NCI-H2196 (cell line): ENCODE measurements at regions not wholly inside any gene's neighbourhood (a gene's known extent, or its start where the extent isn't known, plus 50 kb on each side); places are given as distances from the start of the nearest gene placed in this dataset.
"Not testable (repeated sequence)": the region's sequence is repeated elsewhere in the genome, so short reads cannot be mapped to it uniquely, and the experiment has no call there.

Source experiments
- DNase-seq: peaks from one replicate; lab custom pipeline; 2025; ENCODE audit not compliant: unreplicated experiment; lab: John Stamatoyannopoulos, UW

DNA sequence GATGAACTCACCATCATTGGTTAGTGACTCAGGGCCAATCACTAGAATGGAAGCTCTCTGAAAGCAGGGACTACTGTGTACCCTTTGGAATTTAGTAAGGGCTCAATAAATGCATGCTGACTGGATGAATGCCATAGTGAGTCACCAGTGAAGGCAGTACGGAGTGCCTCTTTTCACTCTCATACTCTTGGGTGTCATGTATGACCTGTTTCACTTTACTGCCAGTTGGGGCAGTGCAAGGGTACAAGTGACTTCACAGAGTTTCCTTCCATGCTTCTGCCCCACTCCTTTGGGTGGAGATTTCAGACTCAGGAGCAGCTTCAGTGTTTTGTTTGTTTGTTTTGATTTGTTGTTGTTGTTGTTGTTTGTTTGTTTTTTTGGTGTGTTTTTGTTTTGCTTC is 57.7 kb downstream of the SOX3 start:
- no peak for DNase-seq

DNA sequence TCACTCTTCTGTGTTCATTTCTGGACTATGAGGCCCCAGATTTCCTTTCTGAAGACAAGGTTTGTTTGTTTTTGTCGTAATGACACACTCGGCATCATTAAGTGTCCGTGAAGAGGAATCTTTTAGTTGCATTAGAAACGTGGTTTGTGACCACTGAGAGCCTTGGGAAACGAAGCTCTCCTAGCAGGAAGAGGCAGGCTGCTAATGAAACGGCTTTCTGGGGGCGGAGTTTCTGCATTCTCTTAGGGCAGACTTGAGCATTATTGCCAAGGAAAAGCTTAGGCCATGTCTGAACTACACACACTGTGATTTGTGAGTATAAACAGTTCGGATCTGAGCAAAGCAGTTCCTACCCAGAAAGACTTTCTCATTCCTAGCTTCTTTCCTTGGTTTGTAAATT is 64.0 kb downstream of the SOX3 start:
- no peak for DNase-seq

DNA sequence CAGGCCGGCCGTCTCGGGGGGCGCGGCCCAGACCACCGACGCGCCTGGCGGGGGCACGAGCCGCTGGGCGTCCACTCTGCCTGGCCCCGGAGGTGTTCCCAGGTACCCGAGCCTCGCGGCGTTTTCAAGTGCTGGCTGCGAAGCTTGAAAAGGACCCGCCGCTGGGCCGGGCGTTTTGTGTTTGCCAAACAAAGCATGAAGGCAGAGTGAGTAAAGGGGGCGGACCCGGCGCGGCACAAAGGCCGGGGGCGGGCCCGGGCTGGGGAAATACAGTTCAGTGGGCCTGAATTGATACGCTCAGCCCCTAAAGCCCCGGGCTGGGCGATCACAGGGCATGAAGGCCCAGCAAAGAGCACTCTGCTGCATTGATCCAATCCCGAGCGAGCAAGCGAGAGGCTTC is 65.4 kb downstream of the SOX3 start:
- no peak for DNase-seq

DNA sequence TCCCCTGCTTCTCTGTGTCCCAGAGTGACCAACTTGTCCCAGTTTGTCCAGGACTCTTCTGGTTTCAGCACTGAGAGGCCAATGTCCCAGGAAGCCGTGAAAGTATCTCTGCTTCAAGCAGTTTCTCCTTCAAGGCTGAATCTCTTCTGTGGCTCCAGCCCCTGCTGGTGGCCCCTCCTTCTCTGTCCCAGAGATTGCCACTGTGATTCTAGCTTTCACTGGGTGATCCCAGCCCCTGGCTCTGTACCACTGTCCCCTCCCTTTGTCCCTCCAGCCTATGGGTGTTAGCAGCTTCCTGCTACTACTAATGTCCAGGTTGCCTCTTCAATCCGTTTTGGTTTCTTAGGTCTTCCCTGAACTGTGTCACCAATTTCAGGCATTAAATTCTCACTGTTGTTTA is 70.5 kb downstream of the SOX3 start:
- no peak for DNase-seq

DNA sequence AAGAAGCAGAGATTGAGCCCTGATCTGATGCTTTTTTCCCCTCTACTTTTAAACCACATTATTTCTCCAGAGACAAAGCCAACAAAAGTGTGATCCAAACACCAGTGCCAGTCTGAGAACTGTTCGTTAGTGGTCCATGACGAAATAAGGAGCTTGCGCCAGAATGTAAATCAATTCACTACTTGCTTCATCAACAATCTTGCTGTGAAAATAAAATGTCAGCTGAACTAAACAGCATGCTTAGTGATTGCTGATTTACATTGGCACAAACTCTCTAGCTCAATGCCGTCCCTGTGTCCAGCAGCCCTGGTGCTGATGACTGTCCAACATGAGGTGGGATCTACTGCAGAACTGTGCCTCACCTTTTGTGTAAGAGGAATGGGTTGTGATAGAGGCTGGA is 71.3 kb downstream of the SOX3 start:
- no peak for DNase-seq

DNA sequence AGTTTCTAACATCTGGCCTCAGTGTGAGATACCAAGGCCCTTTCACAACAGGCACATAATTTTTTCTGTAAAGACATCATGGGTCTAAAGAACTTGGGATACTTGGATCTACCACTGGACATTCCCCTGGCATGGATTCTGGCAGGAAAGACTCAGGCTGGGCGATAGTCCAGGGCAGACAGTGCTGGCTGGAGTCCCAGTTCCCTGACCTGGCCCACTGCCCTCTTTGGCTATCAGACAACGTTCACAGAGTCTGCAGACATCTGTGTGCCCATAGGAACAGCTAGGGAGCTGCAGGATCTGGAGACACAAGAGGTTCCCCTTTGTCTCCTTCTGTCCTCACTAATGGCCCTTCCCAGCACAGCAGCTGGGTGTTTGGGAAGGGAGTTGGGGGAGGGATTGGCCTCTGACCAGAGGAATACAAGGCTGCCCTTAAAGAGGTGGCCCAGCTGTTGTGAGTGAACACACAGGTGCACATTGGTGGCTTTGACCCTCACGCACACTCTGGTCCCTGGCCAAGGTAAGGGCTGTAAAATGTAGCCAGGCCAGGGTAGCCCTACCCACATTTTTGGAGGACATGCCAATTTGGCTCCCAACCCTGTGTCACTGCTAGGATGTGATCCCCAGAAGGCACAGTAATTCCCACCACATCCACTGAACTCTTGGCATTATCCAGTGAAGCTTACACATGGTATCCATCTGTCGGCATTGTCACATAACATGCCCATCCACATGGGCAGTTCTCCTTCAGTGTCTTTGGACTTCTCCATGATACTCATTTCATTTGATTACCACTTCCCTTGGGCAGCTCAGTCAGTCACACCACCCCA is 72.3 kb downstream of the SOX3 start:
- DNase-seq: no peak

DNA sequence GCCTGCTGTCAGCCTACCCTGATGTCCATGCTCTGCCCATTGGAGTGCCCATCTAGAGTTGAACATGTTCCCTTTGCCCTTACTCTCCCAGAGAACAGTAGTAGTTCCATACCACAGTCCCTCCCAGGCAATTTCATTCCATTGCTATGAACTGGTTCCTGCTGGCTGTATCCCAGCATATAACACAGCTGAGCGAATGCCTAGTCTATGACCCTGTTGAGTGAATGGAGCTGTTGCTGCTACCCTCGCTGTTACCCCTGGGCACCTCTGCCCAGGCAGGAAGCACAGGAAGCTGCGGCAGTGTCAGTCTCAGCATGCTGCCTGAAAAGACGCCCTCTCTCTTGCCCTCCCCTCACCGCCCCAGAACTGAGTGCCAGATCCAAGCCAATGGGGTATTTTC is 73.3 kb downstream of the SOX3 start:
- DNase-seq: no peak

DNA sequence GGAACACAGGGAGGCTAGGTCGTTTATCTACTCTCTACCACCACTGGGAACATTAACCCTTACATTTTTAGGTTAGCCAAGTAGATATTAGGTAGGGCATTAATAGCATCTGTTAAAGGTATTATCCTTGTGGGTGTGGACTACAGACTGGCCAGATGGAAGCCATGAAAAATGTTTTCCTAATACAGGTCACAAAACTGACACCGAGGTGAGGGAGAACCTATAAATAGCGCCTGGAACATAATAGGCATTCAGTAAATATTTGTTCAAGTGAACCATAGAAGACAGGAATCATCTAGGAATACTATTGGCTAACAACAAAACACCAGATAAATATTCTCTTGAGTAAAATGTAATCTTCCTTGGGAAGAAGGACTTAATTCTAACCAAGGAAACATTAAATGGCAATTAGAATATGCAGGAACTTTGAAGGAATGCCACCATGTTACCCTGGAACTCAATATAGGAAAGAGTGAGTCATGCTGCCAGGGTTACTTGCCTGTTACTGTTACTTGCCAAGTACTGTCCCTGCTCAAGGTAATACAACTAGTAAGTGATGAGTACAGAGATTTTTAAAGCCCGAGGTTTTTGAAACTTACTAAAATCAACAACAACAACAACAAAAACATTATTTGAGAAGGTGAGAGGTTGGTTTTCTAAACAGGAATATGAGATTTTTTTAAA is 79.0 kb downstream of the SOX3 start:
- no peak for DNase-seq

DNA sequence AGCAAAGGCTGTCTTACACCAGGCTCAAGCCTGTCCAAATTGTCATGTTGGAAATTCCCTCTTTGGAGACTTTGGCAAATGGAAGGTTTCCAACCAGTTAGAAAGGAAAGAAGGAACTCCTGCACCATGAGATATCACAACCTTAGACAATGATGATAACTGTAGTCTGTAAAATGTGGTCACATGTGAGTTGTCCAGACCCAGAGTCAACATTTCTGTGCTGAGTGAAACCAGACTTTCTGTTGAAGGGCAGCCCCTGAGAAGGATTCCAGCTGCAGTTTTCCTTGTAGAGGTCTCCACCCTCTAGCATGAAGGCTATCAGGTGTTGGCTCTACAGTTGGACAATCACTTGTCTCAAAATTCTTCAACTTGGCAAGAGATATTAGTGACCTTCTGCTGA is 82.4 kb downstream of the SOX3 start:
- no peak for DNase-seq

DNA sequence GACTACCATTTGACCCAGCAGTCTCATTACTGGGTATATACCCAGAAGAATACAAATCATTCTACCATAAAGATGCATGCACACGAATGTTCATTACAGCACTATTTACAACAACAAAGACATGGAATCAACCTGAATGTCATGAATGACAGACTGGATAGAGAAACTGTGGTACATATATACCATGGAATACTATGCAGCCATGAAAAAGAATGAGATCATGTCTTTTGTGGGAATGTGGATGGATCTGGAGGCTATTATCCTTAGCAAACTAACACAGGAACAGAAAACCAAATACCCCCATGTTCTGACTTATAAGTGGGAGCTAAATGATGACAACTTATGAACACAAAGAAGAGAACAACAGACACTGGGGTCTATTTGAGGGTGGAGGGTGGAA is 102.7 kb downstream of the SOX3 start:
- not testable (repeated sequence) for DNase-seq

DNA sequence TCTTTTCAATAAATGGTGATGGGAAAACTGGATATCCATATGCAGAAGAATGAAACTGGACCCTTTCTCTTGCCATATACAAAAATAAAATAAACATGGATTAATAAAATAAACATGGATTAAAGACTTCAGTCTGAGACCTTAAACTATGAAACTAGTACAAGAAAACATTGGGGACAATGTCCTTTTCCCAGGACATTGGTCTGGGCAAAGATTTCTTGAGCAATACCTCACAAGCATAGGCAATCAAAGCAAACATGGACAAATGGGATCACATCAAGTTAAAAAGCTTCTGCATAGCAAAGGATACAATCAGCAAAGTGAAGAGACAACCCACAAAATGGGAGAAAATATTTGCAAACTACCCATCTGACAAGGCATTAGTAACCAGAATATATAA is 108.5 kb downstream of the SOX3 start:
- DNase-seq: not testable (repeated sequence)

DNA sequence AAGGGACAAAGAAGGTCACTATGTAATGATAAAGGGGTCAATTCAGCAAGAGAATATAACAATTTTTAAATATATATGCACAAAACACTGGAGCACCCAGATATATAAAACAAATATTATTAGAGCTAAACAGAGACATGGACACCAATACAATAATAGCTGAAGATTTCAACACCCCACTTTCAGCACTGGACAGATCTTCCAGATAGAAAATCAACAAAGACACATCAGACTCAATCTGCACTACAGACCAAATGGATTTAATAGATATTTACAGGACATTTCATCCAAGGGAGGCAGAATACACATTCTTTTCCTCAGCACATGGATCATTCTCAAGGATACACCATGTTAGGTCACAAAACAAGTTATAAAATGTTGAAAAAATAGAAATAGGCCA is 111.4 kb downstream of the SOX3 start:
- no peak for DNase-seq

DNA sequence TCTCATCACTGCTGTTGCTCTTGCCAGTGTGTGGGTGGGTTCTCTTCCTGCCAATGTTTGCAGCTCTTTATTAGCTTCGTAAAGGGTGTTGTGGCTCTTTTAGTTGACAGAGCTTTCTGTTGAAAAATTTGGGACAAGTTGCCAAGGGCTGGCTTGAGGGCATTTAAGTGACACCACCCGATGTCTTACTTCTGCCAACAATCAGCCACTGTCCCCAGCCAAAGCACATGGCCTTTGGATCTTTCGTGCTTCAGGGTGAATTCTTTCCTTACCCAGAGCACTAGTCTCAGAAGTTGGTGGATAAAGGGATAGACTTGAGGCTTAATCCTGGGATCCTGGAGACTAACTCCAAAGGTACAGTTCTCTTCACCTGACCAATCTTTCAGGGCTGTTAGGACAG is 113.6 kb downstream of the SOX3 start:
- no peak for DNase-seq

DNA sequence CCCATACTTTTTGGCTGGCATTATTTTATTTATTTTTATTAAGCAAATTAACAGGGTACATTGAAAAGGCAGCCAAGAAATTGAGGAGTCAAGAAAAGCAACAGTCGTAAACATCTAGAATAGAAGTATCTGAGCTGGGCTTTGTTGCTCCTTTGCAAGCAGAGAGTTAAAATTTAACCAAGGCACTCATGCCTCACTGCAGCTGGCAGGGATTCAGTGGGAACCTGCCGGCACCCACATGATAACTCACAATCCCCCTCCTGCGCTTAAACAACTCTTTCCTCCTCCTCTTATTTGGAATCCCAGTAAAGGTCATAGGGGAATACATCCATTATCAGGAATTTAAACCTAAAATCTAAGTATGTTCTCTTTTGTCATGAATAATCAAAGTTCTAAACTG is 115.5 kb downstream of the SOX3 start:
- no peak for DNase-seq

DNA sequence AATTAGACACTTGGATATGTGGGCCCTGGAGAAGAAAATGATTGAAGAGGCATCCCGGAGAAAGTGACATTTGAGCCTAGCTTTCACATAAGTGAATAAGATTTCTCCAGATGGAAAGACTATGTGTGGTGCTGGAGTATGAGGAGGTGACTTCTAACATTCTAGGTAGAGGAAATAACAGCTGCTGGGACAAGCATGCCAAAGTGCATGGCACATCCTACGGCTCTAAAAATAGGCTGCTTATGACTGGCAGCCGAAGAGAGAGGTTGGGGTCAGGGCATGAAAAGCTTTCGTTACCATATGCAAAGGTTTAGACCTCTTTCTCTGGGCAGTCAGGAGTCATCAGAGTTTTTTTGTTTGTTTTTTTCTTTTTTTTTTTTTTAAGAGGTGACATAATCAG is 142.0 kb downstream of the SOX3 start:
- no peak for DNase-seq

DNA sequence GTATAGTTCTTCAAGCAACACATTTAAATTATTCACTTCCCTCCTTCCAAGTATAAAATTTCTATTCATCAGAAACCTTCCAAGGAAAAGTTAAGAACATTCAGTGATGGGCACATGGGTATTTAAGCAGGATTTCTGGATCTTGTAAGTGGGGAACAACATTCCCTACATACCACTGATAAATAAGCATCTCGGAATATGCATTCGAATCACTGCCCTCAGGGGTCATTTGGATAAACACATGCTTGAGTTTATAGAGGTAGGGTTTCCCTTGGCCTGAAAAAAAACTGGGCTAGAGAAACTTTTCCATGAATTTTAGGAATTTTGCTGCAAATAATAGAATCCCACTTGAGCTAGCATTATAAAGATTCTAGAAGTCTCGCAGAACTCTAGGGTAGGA is 143.9 kb downstream of the SOX3 start:
- DNase-seq: no peak

DNA sequence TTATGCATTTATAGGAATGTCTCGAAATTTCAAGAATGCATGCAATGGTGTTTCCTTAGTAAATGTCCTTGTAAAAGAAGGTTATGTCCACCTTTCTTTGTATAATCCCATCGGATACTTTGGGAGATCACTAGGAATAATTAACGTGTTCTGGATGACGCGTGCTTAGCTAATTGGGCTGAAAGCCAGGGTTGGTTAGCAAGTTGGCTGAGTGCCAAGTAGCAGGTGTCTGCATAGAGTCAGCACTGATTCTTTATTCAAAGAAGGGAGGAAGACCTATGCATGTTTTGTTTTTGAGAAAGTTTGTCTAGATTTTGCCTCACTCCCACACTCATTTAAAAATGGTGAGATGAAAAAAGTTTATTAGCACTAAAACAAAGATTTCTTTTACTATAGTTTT is 144.6 kb downstream of the SOX3 start:
- DNase-seq: no peak

DNA sequence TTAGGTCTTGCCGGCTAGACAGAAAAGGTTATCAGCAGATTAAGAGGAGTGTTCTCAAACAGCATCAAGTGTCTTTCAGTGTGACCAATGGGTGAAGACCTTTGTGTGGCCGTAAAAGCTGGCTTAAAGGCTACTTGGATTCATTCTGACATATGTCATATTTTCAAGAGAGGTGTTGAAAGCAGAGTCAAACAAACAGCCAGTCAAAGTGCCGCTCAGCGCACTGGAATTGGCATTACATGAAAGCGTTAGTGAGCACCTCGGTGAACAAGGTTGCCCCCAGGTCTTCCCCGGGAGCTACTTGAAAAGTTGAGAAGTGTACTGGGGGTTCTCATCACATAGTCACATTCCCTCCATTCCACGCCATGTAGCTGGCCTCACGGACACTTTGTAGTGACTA is 148.9 kb downstream of the SOX3 start:
- DNase-seq: no peak

DNA sequence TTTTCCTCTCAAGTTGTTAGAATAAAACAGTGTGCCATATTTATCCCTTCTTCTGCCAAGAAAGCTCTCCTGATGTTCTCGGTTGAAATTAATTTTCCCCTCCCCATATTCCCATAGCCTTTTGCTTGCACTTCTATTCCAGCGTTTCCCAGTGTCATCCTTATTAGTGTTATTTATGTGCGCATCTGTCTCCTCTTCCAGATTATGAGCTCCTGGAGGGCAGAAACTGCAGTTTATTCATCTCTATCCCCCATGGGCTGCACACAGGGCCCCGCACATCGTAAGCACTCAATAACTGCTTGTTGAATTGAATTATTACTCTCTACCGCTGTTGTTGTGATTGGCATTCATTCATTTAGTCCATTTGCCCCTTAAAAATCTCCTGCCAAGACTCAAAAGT is 149.4 kb downstream of the SOX3 start:
- no peak for DNase-seq

DNA sequence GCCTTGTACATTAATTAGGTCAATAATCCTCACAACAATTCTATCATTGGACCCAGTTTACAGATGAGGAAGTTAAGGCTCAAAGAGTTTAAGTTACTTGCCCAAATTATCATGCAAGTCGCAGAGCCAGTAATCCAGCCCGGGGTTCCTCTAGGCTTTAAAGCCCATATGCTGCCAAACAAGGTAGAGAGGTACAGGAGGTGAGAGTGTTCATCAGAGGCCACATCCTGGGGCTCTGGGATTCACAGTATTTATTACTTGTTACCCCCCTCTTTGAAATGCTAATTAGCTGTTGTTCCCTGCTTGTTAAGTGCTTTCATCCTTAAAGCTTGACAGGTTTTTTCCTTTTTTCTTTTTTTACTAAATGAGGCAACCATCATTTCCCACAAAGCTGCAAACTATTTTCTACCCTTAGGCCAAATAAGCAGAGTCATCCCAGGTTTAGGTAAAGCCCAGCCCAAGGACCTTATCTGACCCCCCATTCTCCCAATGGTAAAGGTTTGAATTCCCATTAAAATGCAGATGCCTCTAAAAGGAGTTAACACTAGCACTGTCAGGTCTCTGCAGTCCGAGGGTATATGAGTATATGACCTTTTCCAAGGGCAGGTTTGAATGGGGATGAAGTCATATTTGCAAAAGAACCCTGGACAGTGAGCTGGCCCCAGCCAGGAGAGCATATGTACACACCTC is 150.3 kb downstream of the SOX3 start:
- DNase-seq: no peak

DNA sequence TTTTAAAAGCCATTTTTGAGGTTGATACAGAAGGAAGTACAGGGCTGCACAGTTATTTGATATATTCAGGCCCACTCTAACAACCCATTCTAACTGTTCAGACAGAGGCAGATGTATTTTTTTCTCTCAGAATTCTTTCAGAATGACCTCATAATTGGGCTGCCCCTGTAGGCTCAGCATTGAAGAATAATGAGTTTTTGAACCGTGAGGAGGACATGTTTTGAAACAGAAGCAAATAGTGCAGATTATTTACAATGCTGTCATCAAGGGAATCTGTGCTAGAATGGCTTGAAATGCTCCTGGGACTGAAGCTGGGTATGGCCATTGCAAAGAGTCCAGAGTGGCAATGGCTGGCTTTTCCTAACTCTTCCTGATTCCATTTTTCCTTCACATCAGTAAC is 158.1 kb downstream of the SOX3 start:
- no peak for DNase-seq

DNA sequence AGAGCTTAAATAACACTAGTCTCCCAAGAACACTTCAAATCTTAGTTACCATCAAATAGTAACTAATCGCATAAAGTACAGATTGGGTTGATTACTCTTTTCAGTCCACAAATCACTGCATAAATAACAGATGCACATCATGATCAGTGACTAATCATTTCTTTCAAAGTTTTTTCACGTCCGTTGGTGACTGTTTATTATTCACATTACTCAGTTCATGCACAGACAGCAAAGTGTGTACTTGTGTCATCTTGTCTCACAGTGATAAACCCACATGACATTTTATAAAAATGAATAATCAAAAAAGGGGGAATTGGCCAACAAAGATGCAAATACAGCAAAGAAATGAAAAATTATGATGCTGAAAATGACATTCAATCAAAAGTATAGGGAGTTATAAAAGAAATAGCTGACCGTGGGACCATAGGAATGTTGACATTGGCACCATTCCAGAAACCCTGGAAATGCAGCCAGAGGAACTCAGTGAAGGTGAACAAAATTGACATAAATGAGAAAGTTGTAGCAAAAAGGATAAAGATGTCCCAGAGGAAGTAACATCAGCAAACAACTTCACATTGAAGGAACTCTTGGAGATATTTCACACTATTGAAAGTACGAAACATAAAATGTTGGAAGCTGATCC is 161.5 kb downstream of the SOX3 start:
- DNase-seq: no peak
